ENCODE measurements at regions not wholly inside any gene's neighbourhood (a gene's known extent, or its start where the extent isn't known, plus 50 kb on each side); places are given as distances from the start of the nearest gene placed in this dataset.

- Histone ChIP-seq H3K4me2 (ENCODE audit: low read length) (no peak overlapping the region), H2AFZ (ENCODE audit: low read length) (no peak overlapping the region), H3K27ac (ENCODE audit: low read length) (no peak overlapping the region), H4K20me1 (ENCODE audit: low read length) (no peaks in the 10 kb centered on the region), H3F3A (ENCODE audit: low read length, unreplicated experiment) (no peaks in the 10 kb centered on the region), H3K27me3 (ENCODE audit: low read length) (peaks cover 39% of the 10 kb centered on the region), H3K9me2 (replicated peaks; ENCODE audit: low read length) (no peaks in the 10 kb centered on the region), H3K9me3 (ENCODE audit: low read length) (no peaks in the 10 kb centered on the region), H3K36me3 (ENCODE audit: low read depth, low read length) (no peaks in the 10 kb centered on the region), H3K9ac (ENCODE audit: low read length) (no peak overlapping the region), H3K4me3 (ENCODE audit: low read length) (no peak overlapping the region), H3K79me2 (ENCODE audit: low read length) (no peaks in the 10 kb centered on the region), H3K4me1 (ENCODE audit: insufficient read depth, low read length) (no peaks in the 10 kb centered on the region)
- no peak for TF ChIP-seq EZH2 (IDR thresholded peaks at IDR 0.05; ENCODE audit: low read length, unreplicated experiment)
- TF ChIP-seq EZH2phosphoT487 (IDR thresholded peaks at IDR 0.05; ENCODE audit: borderline replicate concordance, low read length), result no peak
- TF ChIP-seq CTCF (conservative IDR thresholded peaks at IDR 0.05; ENCODE audit: low read depth, low read length), result no peak
- DNase-seq (no peak), ATAC-seq (no peak)
- ChIA-PET CTCF (no interaction called here), POLR2A (ENCODE audit: unreplicated experiment) (no interaction called here)
- intact Hi-C loops (cut with micrococcal nuclease), result no loop called here
- BruUV-seq (replicated peaks), result no TSS peak
Measured at GRCh38 chr10:118204292-118204943, 137.7 kb downstream of the FAM204A start.

GRCh38 chr10:118203461-118203860 lies 138.7 kb downstream of the FAM204A start:
- no peak overlapping the region for H3K4me3 ChIP-seq (ENCODE audit: low read length)
- TF ChIP-seq EZH2 (IDR thresholded peaks at IDR 0.05; ENCODE audit: low read length, unreplicated experiment) (no peak), CTCF (conservative IDR thresholded peaks at IDR 0.05; ENCODE audit: low read depth, low read length) (no peak), EZH2phosphoT487 (IDR thresholded peaks at IDR 0.05; ENCODE audit: borderline replicate concordance, low read length) (no peak)

GRCh38 chr10:118195729-118196128 lies 146.4 kb downstream of the FAM204A start:
- H4K20me1 ChIP-seq (ENCODE audit: low read length), result no peaks in the 10 kb centered on the region
- no TSS peak for BruUV-seq (replicated peaks)
- no peaks in the 10 kb centered on the region for H3K79me2 ChIP-seq (ENCODE audit: low read length)
- H3K9ac ChIP-seq (ENCODE audit: low read length), result no peak overlapping the region
- no peak for DNase-seq
- TF ChIP-seq EZH2phosphoT487 (IDR thresholded peaks at IDR 0.05; ENCODE audit: borderline replicate concordance, low read length) (no peak), EZH2 (IDR thresholded peaks at IDR 0.05; ENCODE audit: low read length, unreplicated experiment) (no peak), CTCF (conservative IDR thresholded peaks at IDR 0.05; ENCODE audit: low read depth, low read length) (no peak)
- H3K27me3 ChIP-seq (ENCODE audit: low read length), result peaks cover 26% of the 10 kb centered on the region
- ChIA-PET CTCF (no interaction called here), POLR2A (ENCODE audit: unreplicated experiment) (no interaction called here)
- H3K9me3 ChIP-seq (ENCODE audit: low read length), result no peaks in the 10 kb centered on the region
- no peak overlapping the region for H3K4me2 ChIP-seq (ENCODE audit: low read length)
- no peak overlapping the region for H3K4me3 ChIP-seq (ENCODE audit: low read length)
- H3K9me2 ChIP-seq (replicated peaks; ENCODE audit: low read length), result no peaks in the 10 kb centered on the region
- H3K36me3 ChIP-seq (ENCODE audit: low read depth, low read length), result no peaks in the 10 kb centered on the region
- no peak for ATAC-seq
- no peak overlapping the region for H2AFZ ChIP-seq (ENCODE audit: low read length)
- intact Hi-C loops (cut with micrococcal nuclease), result no loop called here
- no peaks in the 10 kb centered on the region for H3F3A ChIP-seq (ENCODE audit: low read length, unreplicated experiment)
- H3K27ac ChIP-seq (ENCODE audit: low read length), result no peak overlapping the region
- no peaks in the 10 kb centered on the region for H3K4me1 ChIP-seq (ENCODE audit: insufficient read depth, low read length)

More at GRCh38 chr10:118203461-118203860, 138.7 kb downstream of the FAM204A start:
- DNase-seq (no peak), ATAC-seq (no peak)
- intact Hi-C loops (cut with micrococcal nuclease), result no loop called here
- Histone ChIP-seq H3K9me2 (replicated peaks; ENCODE audit: low read length) (no peaks in the 10 kb centered on the region), H3K27ac (ENCODE audit: low read length) (no peak overlapping the region), H3F3A (ENCODE audit: low read length, unreplicated experiment) (no peaks in the 10 kb centered on the region), H3K9me3 (ENCODE audit: low read length) (no peaks in the 10 kb centered on the region), H3K4me1 (ENCODE audit: insufficient read depth, low read length) (no peaks in the 10 kb centered on the region), H3K27me3 (ENCODE audit: low read length) (peaks cover 39% of the 10 kb centered on the region), H4K20me1 (ENCODE audit: low read length) (no peaks in the 10 kb centered on the region), H3K9ac (ENCODE audit: low read length) (no peak overlapping the region), H3K4me2 (ENCODE audit: low read length) (no peak overlapping the region), H3K36me3 (ENCODE audit: low read depth, low read length) (no peaks in the 10 kb centered on the region), H3K79me2 (ENCODE audit: low read length) (no peaks in the 10 kb centered on the region), H2AFZ (ENCODE audit: low read length) (no peak overlapping the region)
- no TSS peak for BruUV-seq (replicated peaks)
- POLR2A ChIA-PET (ENCODE audit: unreplicated experiment), result no interaction called here
- CTCF ChIA-PET, result no interaction called here

All from PC-3 (cell line).